Astrocyte (in vitro differentiated cells and primary cell): ENCODE measurements at regions not wholly inside any gene's neighbourhood (a gene's known extent, or its start where the extent isn't known, plus 50 kb on each side); places are given as distances from the start of the nearest gene placed in this dataset.

ENCODE experiments used
- DNase-seq: peaks from one replicate; pipeline ENCODE4 v3.0.0-alpha.2; 2010; ENCODE audit warnings: low read depth
- FAIRE-seq: peaks from 2 replicates; lab custom pipeline; 2011; peaks lifted over from hg19 to GRCh38; lab: Jason Lieb, UNC
- H2AFZ ChIP-seq: 2 replicates; pipeline ENCODE4 v1.6.0; 2012; ENCODE audit warnings: low read depth, low read length, inconsistent platforms
- H3K27ac ChIP-seq: 2 replicates; pipeline ENCODE4 v1.5.1; 2011; ENCODE audit warnings: low read depth, low read length, inconsistent platforms
- H3K27me3 ChIP-seq: 2 replicates; pipeline ENCODE4 v1.6.0; 2011; ENCODE audit warnings: low read length, inconsistent platforms; ENCODE audit not compliant: insufficient read depth
- H3K36me3 ChIP-seq: 2 replicates; pipeline ENCODE4 v1.5.1; 2011; ENCODE audit warnings: low read length, inconsistent platforms; ENCODE audit not compliant: insufficient read depth
- H3K4me1 ChIP-seq: 2 replicates; pipeline ENCODE4 v1.5.1; 2011; ENCODE audit warnings: low read length, inconsistent platforms; ENCODE audit not compliant: insufficient read depth
- H3K4me2 ChIP-seq: 2 replicates; pipeline ENCODE4 v1.6.0; 2012; ENCODE audit warnings: low read length, inconsistent platforms
- H3K4me3 ChIP-seq: 2 replicates; pipeline ENCODE4 v1.5.1; 2011; ENCODE audit warnings: low read depth, mild to moderate bottlenecking, low read length, inconsistent platforms; ENCODE audit not compliant: insufficient read depth
- H3K79me2 ChIP-seq: 2 replicates; pipeline ENCODE4 v1.6.0; 2012; ENCODE audit warnings: mild to moderate bottlenecking, low read length, inconsistent platforms; ENCODE audit not compliant: insufficient read depth
- H3K9ac ChIP-seq: 2 replicates; pipeline ENCODE4 v1.6.0; 2012; ENCODE audit warnings: mild to moderate bottlenecking, low read length, inconsistent platforms
- H3K9me3 ChIP-seq: 2 replicates; pipeline ENCODE4 v1.5.1; 2012; ENCODE audit warnings: low read depth, mild to moderate bottlenecking, low read length, inconsistent platforms; ENCODE audit not compliant: insufficient read depth
- H4K20me1 ChIP-seq: 2 replicates; pipeline ENCODE4 v1.6.0; 2012; ENCODE audit warnings: low read length, inconsistent platforms; ENCODE audit not compliant: insufficient read depth
- H3K27ac Mint-ChIP-seq: one replicate; pipeline ENCODE4 v1.8.0; 2021; ENCODE audit warnings: mild to moderate bottlenecking, mixed read lengths; ENCODE audit not compliant: unreplicated experiment
- H3K27me3 Mint-ChIP-seq: one replicate; pipeline ENCODE4 v1.8.0; 2021; ENCODE audit warnings: low read depth, mixed read lengths; ENCODE audit not compliant: unreplicated experiment
- H3K36me3 Mint-ChIP-seq: one replicate; pipeline ENCODE4 v1.8.0; 2021; ENCODE audit warnings: low read depth, mixed read lengths; ENCODE audit not compliant: unreplicated experiment
- H3K4me1 Mint-ChIP-seq: one replicate; pipeline ENCODE4 v1.8.0; 2021; ENCODE audit warnings: low read depth, mixed read lengths; ENCODE audit not compliant: unreplicated experiment
- H3K4me3 Mint-ChIP-seq: one replicate; pipeline ENCODE4 v1.8.0; 2021; ENCODE audit warnings: mild to moderate bottlenecking, moderate library complexity, mixed read lengths; ENCODE audit not compliant: unreplicated experiment
- H3K9me3 Mint-ChIP-seq: one replicate; pipeline ENCODE4 v1.8.0; 2021; ENCODE audit warnings: mild to moderate bottlenecking, mixed read lengths; ENCODE audit not compliant: unreplicated experiment
- EZH2 ChIP-seq: IDR thresholded peaks from 2 replicates; pipeline ENCODE4 v1.6.1; 2012; ENCODE audit warnings: mild to moderate bottlenecking, low read length, inconsistent platforms; ENCODE audit not compliant: insufficient read depth
- TF ChIP-seq, protein P1 (sequence below): IDR thresholded peaks from 2 replicates; pipeline ENCODE4 v1.5.1; 2011; ENCODE audit warnings: low read depth, mild to moderate bottlenecking, inconsistent platforms, low read length, moderate library complexity; ENCODE audit not compliant: insufficient read depth

DNA sequence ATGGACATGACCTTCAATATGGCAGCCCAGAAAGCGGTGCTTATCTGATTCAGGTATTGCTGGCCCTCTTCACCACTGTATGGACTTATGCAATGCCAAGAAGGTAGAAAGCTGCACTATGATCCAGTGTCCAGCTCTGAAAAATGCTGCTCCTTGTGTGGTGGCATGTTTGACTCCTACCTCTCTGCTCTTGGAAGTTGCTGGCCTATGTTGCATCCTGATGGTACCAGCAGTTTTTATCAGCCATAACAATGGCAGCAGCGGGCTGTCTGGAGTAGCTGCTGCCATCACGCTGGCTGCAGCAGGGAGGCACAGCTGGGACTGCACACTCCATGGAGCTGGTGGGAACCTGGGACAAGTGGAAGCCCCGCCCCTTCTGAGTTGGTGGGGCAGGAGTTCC, 53.1 kb upstream of the MED9 start:
- H3K4me1 Mint-ChIP-seq: no peaks in the 10 kb centered on the region
- H3K4me1 ChIP-seq: no peaks in the 10 kb centered on the region
- peaks cover 4% of the 10 kb centered on the region for H3K36me3 Mint-ChIP-seq
- no peaks in the 10 kb centered on the region for H3K36me3 ChIP-seq
- H4K20me1 ChIP-seq: no peaks in the 10 kb centered on the region
- TF ChIP-seq EZH2: no peak
- TF ChIP-seq, protein P1, sequence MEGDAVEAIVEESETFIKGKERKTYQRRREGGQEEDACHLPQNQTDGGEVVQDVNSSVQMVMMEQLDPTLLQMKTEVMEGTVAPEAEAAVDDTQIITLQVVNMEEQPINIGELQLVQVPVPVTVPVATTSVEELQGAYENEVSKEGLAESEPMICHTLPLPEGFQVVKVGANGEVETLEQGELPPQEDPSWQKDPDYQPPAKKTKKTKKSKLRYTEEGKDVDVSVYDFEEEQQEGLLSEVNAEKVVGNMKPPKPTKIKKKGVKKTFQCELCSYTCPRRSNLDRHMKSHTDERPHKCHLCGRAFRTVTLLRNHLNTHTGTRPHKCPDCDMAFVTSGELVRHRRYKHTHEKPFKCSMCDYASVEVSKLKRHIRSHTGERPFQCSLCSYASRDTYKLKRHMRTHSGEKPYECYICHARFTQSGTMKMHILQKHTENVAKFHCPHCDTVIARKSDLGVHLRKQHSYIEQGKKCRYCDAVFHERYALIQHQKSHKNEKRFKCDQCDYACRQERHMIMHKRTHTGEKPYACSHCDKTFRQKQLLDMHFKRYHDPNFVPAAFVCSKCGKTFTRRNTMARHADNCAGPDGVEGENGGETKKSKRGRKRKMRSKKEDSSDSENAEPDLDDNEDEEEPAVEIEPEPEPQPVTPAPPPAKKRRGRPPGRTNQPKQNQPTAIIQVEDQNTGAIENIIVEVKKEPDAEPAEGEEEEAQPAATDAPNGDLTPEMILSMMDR: no peak
- H3K27me3 Mint-ChIP-seq: peaks cover 36% of the 10 kb centered on the region
- no peak overlapping the region for H3K27ac ChIP-seq
- H3K4me2 ChIP-seq: no peak overlapping the region
- peaks cover 30% of the 10 kb centered on the region for H3K9me3 Mint-ChIP-seq
- no peak overlapping the region for H3K27ac Mint-ChIP-seq
- FAIRE-seq: no peak
- H3K4me3 ChIP-seq: no peak overlapping the region
- H3K79me2 ChIP-seq: no peaks in the 10 kb centered on the region
- no peak for DNase-seq
- H3K4me3 Mint-ChIP-seq: no peak overlapping the region
- H3K27me3 ChIP-seq: peaks cover 3% of the 10 kb centered on the region
- H3K9ac ChIP-seq: no peak overlapping the region
- peaks cover 18% of the 10 kb centered on the region for H3K9me3 ChIP-seq
- H2AFZ ChIP-seq: no peak overlapping the region

DNA sequence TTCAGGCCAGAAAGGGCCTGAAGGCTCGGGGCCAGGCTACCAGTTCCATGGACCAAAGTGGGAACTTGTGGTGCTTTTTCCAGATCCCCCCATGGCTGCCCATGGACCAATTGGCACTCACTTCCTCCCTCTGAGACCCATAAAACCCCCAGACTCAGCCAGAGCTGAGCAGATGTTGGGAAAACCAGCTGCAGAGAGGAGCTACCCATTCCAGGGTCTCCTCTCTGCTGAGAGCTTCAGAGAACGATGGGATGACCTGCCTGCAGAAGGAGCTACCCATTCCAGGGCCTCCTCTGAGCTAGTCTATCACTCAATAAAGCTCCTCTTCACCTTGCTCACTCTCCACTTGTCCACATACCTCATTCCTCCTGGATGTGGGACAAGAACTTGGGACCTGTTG, 52.2 kb upstream of the MED9 start:
- Mint-ChIP-seq H3K9me3 (peaks cover 31% of the 10 kb centered on the region), H3K27ac (no peak overlapping the region), H3K4me3 (no peak overlapping the region), H3K4me1 (no peaks in the 10 kb centered on the region), H3K36me3 (peaks cover 4% of the 10 kb centered on the region), H3K27me3 (peaks cover 40% of the 10 kb centered on the region)
- H3K9me3 ChIP-seq: peaks cover 18% of the 10 kb centered on the region
- no peaks in the 10 kb centered on the region for H4K20me1 ChIP-seq
- FAIRE-seq (no peak), DNase-seq (no peak)
- no peak overlapping the region for H3K9ac ChIP-seq
- TF ChIP-seq, protein P1: no peak
- TF ChIP-seq EZH2: no peak
- H3K36me3 ChIP-seq: no peaks in the 10 kb centered on the region
- H3K4me3 ChIP-seq: no peak overlapping the region
- no peaks in the 10 kb centered on the region for H3K79me2 ChIP-seq
- no peak overlapping the region for H3K4me2 ChIP-seq
- H3K4me1 ChIP-seq: no peaks in the 10 kb centered on the region
- H3K27me3 ChIP-seq: peaks cover 3% of the 10 kb centered on the region
- no peak overlapping the region for H3K27ac ChIP-seq
- H2AFZ ChIP-seq: no peak overlapping the region

DNA sequence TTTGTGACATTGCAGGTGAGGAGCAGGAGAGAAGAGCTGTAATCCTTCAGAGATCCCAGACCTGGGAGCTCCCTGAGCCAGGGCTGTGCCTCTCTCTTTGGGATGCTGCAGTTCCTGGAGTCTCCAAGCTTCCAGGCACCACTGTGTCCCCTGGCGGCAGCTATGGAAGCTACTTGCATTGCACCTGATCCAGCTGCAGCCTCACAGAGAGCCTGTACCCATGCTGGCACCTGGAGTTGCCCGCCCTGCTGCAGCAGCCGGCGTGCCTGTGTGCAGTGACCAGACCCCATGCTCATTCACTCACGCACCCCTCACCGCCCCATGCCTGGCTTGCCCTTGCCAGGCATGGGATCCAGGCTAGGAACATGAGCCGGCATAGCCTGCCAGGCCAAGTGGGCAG, 51.8 kb upstream of the MED9 start:
- Histone ChIP-seq H3K36me3 (no peaks in the 10 kb centered on the region), H3K4me3 (no peak overlapping the region), H3K9me3 (peaks cover 18% of the 10 kb centered on the region), H3K79me2 (no peaks in the 10 kb centered on the region), H3K27ac (no peak overlapping the region), H2AFZ (no peak overlapping the region), H3K4me1 (no peaks in the 10 kb centered on the region), H3K27me3 (peaks cover 3% of the 10 kb centered on the region), H4K20me1 (no peaks in the 10 kb centered on the region), H3K4me2 (no peak overlapping the region), H3K9ac (no peak overlapping the region)
- H3K4me1 Mint-ChIP-seq: no peaks in the 10 kb centered on the region
- H3K4me3 Mint-ChIP-seq: no peak overlapping the region
- peaks cover 42% of the 10 kb centered on the region for H3K27me3 Mint-ChIP-seq
- peaks cover 32% of the 10 kb centered on the region for H3K9me3 Mint-ChIP-seq
- FAIRE-seq: no peak
- TF ChIP-seq, protein P1: no peak
- no peak for TF ChIP-seq EZH2
- H3K27ac Mint-ChIP-seq: no peak overlapping the region
- DNase-seq: no peak
- peaks cover 4% of the 10 kb centered on the region for H3K36me3 Mint-ChIP-seq
